Superior temporal gyrus (tissue), 1 donor: ENCODE measurements at regions not wholly inside any gene's neighbourhood (a gene's known extent, or its start where the extent isn't known, plus 50 kb on each side); places are given as distances from the start of the nearest gene placed in this dataset.

Experiments
- DNase-seq: peaks from one replicate; pipeline ENCODE4 v3.0.0-alpha.2; 2016; ENCODE audit errors: extremely low spot score

DNA sequence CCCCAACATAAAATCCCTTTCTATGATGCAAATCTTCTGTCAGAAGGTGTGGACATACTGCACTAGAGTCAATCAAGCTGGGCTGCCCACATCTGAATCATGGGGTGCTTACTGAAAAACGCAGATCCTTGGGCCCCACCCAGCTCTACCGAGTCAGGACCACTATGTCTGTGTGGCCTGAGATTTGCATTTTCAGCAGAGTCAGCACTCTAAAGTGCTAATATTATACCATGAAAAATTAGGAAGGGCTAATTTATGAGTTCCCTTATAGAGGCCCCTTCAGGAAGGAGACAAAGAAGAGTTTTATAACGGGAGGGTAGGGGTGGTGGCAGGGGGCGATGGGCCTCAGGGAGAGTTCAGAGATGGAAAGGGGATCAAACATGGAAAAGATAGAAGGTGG is 163.3 kb upstream of the NABP1 start:
- no peak for DNase-seq

DNA sequence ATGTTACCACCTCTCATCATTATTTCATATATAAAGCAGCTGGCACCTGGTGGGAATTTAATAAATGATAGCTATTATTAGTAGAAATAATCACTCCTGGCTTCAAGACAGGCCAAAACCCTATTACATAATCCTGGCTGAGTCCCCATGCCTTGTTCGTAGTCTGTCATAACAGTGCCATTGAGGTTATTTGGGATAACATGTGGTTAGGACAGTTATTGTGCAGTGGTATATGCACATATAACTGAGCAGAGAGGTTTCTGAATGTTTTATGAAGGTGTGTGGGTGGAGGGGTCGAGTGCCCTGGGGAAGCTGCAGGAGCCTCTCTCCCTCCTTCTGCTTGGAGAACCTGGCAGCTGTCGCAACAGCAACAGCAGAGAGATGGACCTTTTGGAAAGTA is 162.4 kb upstream of the NABP1 start:
- DNase-seq: no peak

- DNase-seq: no peak
Observed at GRCh38 chr2:191516260-191516659, 161.7 kb upstream of the NABP1 start.

DNA sequence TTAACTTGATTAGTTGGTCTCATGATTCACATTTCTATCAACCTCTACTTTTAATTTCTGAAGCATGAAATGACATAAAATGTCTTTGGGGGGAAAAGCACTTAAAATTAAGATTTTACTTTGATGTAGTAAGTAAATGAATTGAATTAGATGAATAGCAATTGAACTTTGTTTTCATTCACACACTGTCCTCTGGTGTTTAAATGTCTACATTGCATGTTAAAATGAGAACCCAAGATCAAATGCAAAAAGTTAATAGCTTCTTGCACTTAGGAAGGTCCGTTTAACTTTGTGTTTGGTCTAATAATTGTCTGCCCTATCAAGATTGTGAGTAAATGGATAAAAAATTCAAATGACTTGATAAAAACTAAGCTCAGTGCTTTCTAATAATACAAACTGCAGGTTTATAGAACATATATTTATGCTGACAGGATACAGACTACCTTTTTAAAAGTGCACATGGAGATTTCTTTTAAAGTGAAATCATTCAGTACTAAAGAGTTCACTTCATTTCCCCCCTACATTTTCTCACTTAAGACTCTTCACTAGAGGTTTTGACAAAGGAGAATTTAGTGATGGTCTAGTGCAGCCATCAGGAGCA is 156.2 kb upstream of the NABP1 start:
- DNase-seq: peak; percentile 74

GRCh38 chr2:191522478-191523120 is 155.3 kb upstream of the NABP1 start:
- DNase-seq: no peak

DNA sequence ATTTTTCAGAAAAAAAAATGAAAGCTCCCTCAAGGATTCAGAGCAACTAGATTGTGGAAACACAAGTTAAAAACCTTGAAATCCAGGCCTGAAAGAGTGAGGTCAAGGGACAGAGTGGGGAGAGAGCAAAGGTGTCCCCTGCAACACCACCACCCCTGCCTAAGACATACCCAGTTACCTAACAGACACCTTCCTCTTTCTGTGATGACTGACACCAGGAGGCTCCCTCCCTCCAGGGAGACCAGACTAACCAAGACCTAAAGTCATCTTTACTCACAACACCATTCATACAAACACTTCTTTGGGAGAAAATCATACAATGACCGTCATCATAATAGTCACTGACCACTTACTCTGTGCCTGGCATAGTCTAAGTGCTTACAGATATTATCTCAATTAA is 151.8 kb upstream of the NABP1 start:
- DNase-seq: no peak

DNA sequence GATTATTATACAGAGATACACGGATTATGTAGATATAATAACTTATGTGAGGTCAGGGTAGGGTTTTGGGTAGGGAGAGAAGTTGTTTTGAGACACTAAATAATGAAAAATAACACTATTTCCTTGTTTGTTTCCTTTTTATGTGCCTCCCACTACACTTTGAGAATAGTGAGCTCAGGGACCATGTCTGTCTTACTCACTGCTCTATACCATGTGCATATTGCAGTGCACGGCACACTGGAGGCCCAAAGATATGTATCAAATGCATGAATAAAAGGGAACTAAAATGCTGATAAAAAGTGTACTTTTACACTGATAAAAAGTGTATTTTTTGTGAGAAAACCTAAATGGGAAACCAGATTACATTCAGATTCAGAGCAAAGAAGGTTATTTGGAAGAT is 151.4 kb upstream of the NABP1 start:
- DNase-seq: no peak

- DNase-seq: no peak
Observed at GRCh38 chr2:191526953-191527556, 150.9 kb upstream of the NABP1 start.

GRCh38 chr2:191530618-191531017 is 147.3 kb upstream of the NABP1 start:
- DNase-seq: no peak

DNA sequence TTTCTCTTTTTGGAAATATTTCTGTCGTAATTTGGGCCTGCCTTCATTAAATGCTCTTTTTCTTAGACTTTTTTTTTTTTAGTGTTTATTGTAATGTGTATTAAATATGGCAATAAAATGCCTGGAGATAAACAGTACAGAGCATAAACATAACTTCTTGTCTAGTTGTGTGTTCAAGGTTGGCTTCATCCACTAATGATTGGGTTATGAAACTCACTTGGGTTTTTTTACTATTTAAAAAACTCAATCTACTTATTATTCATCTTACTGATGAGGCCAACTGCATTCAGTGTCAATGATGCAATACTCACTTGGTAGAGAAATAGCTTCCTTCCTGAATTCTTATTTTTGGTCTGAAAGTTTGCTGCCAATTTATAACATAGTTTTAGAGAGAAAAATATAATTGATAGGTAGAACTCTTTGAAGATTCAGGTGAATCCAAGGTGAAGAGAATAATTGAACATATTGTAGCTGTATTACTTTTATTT is 144.2 kb upstream of the NABP1 start:
- DNase-seq: no peak

DNA sequence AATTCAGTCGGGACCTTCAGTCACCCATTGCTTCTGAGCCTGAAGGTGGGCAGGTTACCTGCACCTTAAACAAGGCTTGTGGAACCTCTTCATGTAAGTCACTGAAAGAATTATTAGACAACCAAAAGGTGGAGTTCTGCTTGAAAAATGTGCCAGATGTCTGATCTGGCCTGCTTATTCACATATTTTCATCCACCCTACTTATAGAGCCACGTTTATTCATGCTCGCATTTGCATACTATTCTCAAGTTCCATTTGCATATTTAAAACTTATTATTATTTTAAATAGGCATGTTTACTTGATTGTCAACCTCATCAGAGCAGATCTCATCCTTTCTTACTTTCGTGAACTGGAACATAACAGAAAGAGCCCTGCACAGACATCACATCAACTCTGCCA is 140.0 kb upstream of the NABP1 start:
- no peak for DNase-seq

DNA sequence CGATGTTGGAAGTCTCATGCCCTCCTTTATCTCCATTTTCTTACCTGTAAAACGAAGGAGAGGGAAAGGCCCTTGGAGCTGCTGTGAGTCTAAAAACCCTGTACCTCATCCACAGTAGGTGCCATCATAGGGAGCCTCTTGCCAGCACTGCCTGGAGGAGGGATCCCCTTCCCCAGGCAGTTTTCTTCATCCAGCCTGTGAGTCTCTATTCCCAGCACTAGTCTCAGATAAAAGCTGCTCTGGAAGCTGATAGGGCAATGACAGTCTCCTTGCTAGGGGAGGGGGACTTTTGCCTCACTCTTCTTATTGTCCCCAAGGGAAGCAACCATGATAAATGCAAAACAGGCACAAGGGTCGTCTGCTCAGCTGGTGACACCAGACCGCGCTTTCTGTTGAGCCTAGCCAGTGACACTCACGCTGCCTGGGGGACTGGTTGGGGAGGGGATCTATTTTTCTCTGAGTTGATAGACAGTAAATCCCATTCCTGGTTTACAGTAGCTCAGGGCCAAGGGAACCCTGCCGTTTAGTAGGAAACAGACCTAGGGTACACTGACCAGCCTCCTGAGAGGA is 139.5 kb upstream of the NABP1 start:
- no peak for DNase-seq

- peak; percentile 30 for DNase-seq
Observed at GRCh38 chr2:191539068-191539467, 138.9 kb upstream of the NABP1 start.

- DNase-seq: no peak
Observed at GRCh38 chr2:191540681-191541080, 137.3 kb upstream of the NABP1 start.

GRCh38 chr2:191543708-191544107 is 134.2 kb upstream of the NABP1 start:
- DNase-seq: no peak

DNA sequence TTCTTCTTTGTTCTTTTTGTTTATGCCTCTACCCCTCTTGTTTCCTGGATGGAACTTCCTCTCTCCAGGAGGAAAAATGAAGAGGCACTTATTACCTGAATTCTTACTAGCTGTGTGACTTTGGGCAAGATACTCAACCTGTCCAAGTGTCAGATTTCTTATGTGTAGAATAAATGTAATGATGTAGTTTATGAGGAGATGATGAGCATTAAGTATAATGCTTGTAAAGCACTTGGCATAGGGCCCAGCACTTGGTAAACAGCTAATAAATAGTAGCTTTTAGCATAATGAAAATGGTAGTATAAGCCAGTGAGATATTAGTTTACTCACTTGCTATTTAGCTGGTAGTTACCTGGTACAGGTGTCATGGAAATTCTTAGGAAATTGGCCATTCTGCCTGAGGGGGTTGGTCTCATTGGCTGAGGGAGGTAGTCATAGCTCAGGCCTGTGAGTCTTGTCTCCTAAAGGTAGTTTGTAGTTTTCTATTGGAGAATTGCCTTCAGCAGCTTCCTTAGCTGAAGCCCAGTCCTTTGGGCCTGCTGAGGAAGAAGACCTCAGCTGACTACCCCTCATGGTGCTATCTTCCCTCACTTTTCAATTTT is 133.4 kb upstream of the NABP1 start:
- no peak for DNase-seq

DNA sequence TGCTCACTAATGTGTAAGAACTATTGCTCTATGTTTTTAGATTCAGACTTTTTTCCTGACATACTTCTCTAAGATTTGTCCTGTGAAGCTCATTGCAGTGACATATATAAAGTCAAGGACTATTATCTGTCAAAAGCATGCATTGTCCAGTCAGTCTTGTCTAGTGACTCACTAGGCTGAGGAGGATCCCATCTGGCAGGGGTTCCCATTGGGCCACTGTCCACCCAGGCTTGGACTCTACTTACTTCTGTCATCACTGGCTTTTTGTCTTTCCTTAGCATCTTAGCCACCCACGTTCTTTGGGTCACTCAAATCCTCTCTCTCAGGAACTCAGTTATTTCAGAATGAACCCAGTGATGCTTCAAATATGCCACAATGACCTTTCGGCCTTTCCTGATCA is 132.6 kb upstream of the NABP1 start:
- DNase-seq: no peak

- DNase-seq: no peak
Observed at GRCh38 chr2:191552066-191552465, 125.9 kb upstream of the NABP1 start.

DNA sequence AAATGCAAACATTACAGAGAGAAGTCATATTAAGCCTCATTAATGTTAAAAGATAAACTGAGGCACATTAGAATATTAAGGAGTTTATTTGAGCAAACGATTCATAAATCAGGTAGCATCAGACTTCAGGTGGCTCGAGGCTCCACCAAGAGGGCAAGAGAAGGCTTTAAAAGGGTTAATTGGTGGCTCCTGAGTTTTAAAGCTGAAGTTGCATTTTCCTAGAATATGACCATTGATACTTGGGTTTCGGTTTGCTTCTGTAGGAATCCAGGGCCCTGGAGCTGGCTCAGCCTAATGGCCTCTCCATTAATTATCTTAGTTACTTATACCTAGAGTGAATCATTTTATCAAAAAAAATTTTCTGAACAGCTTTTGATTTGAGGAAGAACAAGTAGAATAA is 123.7 kb upstream of the NABP1 start:
- DNase-seq: no peak

DNA sequence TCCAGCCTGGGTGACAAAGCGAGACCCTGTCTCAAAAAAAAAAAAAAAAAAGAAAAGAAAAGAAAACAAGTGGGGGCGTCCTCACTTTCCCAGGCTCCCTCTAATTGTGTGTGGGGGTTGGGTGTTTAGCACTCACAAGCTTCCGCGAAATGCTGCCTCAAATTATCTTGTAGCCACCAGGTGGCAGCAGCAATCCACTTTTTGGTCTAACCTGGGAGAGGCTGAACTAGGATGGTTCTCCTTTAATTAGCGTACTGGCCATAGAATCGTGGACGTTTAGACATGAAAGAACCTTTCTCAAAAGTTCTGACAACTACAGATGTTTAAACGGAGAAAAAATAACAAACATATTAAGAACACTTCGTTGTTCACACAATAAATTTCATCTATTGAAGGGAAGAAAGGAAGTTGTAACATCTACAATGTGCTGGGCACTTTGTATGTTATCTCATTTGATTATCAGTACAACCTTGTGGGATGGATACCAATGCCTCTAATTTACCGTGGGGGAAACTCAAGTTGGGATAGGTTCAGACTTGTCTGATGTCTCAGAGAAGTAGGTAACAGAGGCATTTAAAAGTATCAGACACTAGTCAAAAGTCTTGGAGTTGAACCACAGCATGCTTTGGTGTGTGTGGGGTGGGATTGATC is 122.7 kb upstream of the NABP1 start:
- peak; percentile 98 for DNase-seq

- DNase-seq: no peak
Observed at GRCh38 chr2:191556463-191556862, 121.5 kb upstream of the NABP1 start.

DNA sequence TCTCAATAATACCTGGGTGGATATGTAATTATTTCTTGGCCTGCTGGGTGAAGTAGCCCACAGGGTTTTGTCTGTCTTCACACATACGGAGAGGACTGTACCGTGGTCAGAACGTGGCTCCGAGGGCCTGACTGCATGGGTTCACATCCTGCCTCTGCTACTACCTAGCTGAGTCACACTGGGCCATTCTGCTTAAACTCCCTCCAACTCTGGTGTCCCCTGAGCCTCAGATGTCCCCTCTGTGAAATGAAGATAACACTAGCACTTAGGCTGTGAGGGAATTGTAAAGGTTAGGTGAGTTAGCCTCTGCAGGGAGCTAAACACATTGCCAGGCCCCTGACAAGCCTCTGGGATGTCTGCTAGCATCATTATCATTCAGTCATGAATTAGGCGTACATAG is 120.1 kb upstream of the NABP1 start:
- DNase-seq: no peak
